Mesendoderm (in vitro differentiated cells): ENCODE measurements at regions not wholly inside any gene's neighbourhood (a gene's known extent, or its start where the extent isn't known, plus 50 kb on each side); places are given as distances from the start of the nearest gene placed in this dataset.

Experiments used
- DNase-seq: peaks from one replicate; pipeline ENCODE4 v3.0.0; 2013
- H2AK5ac ChIP-seq: 2 replicates; pipeline ENCODE4 v1.6.1; 2013; ENCODE audit warnings: low read length, inconsistent platforms
- H2BK120ac ChIP-seq: 2 replicates; pipeline ENCODE4 v1.6.1; 2013; ENCODE audit warnings: low read depth, mild to moderate bottlenecking, low read length, moderate library complexity, mixed read lengths
- H2BK15ac ChIP-seq: replicated peaks from 2 replicates; pipeline ENCODE4 v1.6.1; 2013; ENCODE audit warnings: low read depth, mild to moderate bottlenecking, moderate library complexity
- H2BK5ac ChIP-seq: 2 replicates; pipeline ENCODE4 v1.6.1; 2013; ENCODE audit warnings: low read length, inconsistent platforms
- H3K18ac ChIP-seq: 2 replicates; pipeline ENCODE4 v1.6.1; 2013; ENCODE audit warnings: mild to moderate bottlenecking, low read length, mixed read lengths
- H3K23ac ChIP-seq: one replicate; pipeline ENCODE4 v1.6.1; 2013; ENCODE audit warnings: low read length
- H3K27ac ChIP-seq: 2 replicates; pipeline ENCODE4 v1.5.1; 2013; ENCODE audit warnings: low read depth, mild to moderate bottlenecking, inconsistent platforms, low read length, moderate library complexity
- H3K27me3 ChIP-seq: 2 replicates; pipeline ENCODE4 v1.6.1; 2013; ENCODE audit warnings: low read length, control low read depth, mild to moderate bottlenecking, inconsistent platforms; ENCODE audit not compliant: insufficient read depth, poor library complexity
- H3K36me3 ChIP-seq: 2 replicates; pipeline ENCODE4 v1.6.1; 2013; ENCODE audit warnings: low read length, inconsistent platforms; ENCODE audit not compliant: control insufficient read depth, insufficient read depth
- H3K4ac ChIP-seq: one replicate; pipeline ENCODE4 v1.6.1; 2013; ENCODE audit warnings: low read depth, mild to moderate bottlenecking, low read length, moderate library complexity
- H3K4me1 ChIP-seq: 2 replicates; pipeline ENCODE4 v1.6.1; 2013; ENCODE audit warnings: low read depth, low read length, inconsistent platforms; ENCODE audit not compliant: control insufficient read depth
- H3K4me2 ChIP-seq: 2 replicates; pipeline ENCODE4 v1.6.1; 2013; ENCODE audit warnings: low read length
- H3K4me3 ChIP-seq: 2 replicates; pipeline ENCODE4 v1.5.1; 2013; ENCODE audit warnings: mild to moderate bottlenecking, low read length
- H3K56ac ChIP-seq: one replicate; pipeline ENCODE4 v1.6.1; 2013; ENCODE audit warnings: low read length
- H3K79me1 ChIP-seq: 2 replicates; pipeline ENCODE4 v1.6.1; 2013; ENCODE audit warnings: low read length, inconsistent platforms
- H3K79me2 ChIP-seq: 2 replicates; pipeline ENCODE4 v1.6.1; 2013; ENCODE audit warnings: mild to moderate bottlenecking, low read length; ENCODE audit not compliant: control insufficient read depth, insufficient read depth
- H3K9ac ChIP-seq: 2 replicates; pipeline ENCODE4 v1.6.1; 2013; ENCODE audit warnings: low read length, inconsistent platforms
- H4K5ac ChIP-seq: one replicate; pipeline ENCODE4 v1.6.1; 2013; ENCODE audit warnings: low read length
- H4K8ac ChIP-seq: one replicate; pipeline ENCODE4 v1.6.1; 2013; ENCODE audit warnings: low read depth, mild to moderate bottlenecking, control low read depth, low read length, moderate library complexity
- WGBS: extraction: QIAGEN DNeasy Blood & Tissue Kit; methylation state at CpG from one replicate; pipeline ENCODE4 v1.1.7; 2013; ENCODE audit warnings: low lambda C conversion rate, missing lambda C conversion rate; ENCODE audit not compliant: insufficient coverage; ENCODE audit errors: extremely low coverage; 5-methylcytosine and 5-hydroxymethylcytosine counted together

DNA sequence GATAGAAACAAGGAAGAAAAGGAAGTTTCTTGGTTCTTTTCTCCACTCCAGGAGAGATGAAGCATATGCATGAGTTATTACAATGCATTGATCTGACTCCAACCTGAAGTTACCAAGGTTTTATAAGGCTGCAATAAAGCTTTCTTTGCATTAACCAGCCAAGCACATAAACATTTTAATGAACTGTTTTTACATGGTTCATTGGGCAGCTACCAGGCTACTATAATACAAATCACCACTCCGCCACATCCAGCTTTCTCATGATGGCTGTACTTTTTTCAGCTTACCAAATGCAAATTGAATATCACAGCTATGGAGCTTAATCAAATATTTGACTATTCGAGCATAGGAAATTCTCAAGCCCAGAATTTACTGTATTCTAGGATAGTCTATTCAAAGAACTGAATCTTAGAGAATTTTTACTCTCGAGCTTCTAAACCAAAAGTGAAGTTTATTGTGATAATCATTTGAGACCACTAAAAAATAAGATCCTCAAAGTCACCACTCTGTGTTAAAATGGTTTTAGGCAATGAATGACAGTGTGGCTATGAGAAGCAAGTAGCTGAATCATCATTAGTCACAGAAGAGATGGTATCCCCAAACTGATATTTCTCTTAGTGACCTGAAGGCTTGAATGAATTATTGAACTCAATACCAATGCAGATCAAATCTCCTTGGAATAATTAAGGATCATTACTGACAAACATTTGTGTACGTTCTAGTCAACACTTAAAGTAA, 58.6 kb upstream of the ZNF281 start:
- Histone ChIP-seq H3K4me1 (no peaks in the 10 kb centered on the region), H3K79me1 (no peaks in the 10 kb centered on the region), H3K4me2 (no peak overlapping the region), H2AK5ac (no peak overlapping the region), H2BK15ac (no peak overlapping the region), H3K18ac (no peak overlapping the region), H2BK5ac (no peak overlapping the region), H3K4me3 (no peak overlapping the region), H3K4ac (no peak overlapping the region), H3K9ac (no peak overlapping the region), H3K36me3 (no peaks in the 10 kb centered on the region), H3K79me2 (no peaks in the 10 kb centered on the region), H2BK120ac (no peak overlapping the region), H3K27ac (no peak overlapping the region), H4K5ac (no peak overlapping the region), H3K56ac (no peak overlapping the region), H4K8ac (no peak overlapping the region), H3K27me3 (no peaks in the 10 kb centered on the region), H3K23ac (no peak overlapping the region)
- DNase-seq = no peak
- no CpG with 5 or more reads among the region's 4 CpGs for WGBS

DNA sequence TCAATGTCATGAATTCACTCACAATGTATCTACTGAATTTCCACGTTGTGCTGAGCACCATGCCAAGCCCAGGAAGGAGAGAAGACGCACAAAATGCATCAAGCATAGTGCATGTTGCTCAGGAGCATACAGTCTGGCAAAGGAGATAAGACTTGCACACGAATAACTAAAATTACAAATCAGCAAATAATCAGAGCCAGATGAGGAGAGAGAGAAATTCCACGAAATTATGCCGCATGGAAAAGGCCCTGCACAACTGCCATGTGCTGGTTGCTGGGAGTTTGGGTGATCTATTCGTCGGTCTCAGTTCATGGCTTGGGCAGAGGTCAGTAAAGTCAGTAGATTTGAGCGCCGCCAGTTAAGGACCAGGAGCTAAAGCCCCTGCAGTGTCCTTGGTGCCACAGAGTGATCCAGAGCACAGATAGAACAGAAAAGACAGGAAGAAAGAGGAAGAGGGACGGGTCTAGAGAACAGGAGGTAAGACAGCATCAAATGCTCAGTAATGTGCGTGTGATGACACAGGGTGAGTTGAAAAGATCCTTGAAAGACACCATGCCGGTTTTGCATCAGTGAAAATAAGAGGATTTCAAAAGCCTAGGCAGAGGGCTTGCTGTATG, 55.1 kb upstream of the ZNF281 start:
- Histone ChIP-seq H3K18ac (no peak overlapping the region), H4K5ac (no peak overlapping the region)
- WGBS = no CpG with 5 or more reads among the region's 12 CpGs

More for the DNA sequence above, 55.1 kb upstream of the ZNF281 start:
- no peak overlapping the region for H3K4me2 ChIP-seq
- no peak overlapping the region for H2BK120ac ChIP-seq
- H3K27me3 ChIP-seq = no peaks in the 10 kb centered on the region
- no peak overlapping the region for H3K9ac ChIP-seq
- H2AK5ac ChIP-seq = no peak overlapping the region
- H2BK5ac ChIP-seq = no peak overlapping the region
- H3K36me3 ChIP-seq = no peaks in the 10 kb centered on the region
- no peak overlapping the region for H3K4ac ChIP-seq
- no peaks in the 10 kb centered on the region for H3K79me1 ChIP-seq
- no peak overlapping the region for H3K56ac ChIP-seq
- no peak overlapping the region for H4K8ac ChIP-seq
- no peak overlapping the region for H3K23ac ChIP-seq
- H3K27ac ChIP-seq = no peak overlapping the region
- DNase-seq = no peak
- H3K79me2 ChIP-seq = no peaks in the 10 kb centered on the region
- no peaks in the 10 kb centered on the region for H3K4me1 ChIP-seq
- no peak overlapping the region for H2BK15ac ChIP-seq
- H3K4me3 ChIP-seq = no peak overlapping the region
